Karpas-422 (cell line): ENCODE measurements at regions not wholly inside any gene's neighbourhood (a gene's known extent, or its start where the extent isn't known, plus 50 kb on each side); places are given as distances from the start of the nearest gene placed in this dataset.

Experiments
- DNase-seq: peaks from one replicate; pipeline ENCODE4 v3.0.0-alpha.2; 2015
- H2AFZ ChIP-seq: fragments of 200-600 bp; sonication (generic); 2 replicates; pipeline ENCODE4 v1.6.1; 2014; ENCODE audit warnings: antibody characterized with exemption, low read length, mixed read lengths
- H3K27ac ChIP-seq: fragments of 200-600 bp; sonication (generic); 2 replicates; pipeline ENCODE4 v1.5.1; 2014; ENCODE audit warnings: mild to moderate bottlenecking, low read length, moderate library complexity
- H3K27me3 ChIP-seq: fragments of 200-600 bp; sonication (generic); 2 replicates; pipeline ENCODE4 v1.6.1; 2014; ENCODE audit warnings: low read length, mixed read lengths
- H3K36me3 ChIP-seq: fragments of 200-600 bp; sonication (generic); 2 replicates; pipeline ENCODE4 v1.6.1; 2014; ENCODE audit warnings: low read length, mixed read lengths; ENCODE audit not compliant: insufficient read depth
- H3K4me1 ChIP-seq: fragments of 200-600 bp; sonication (generic); 2 replicates; pipeline ENCODE4 v1.6.1; 2014; ENCODE audit warnings: mild to moderate bottlenecking, low read length, mixed read lengths
- H3K4me2 ChIP-seq: fragments of 200-600 bp; sonication (generic); 2 replicates; pipeline ENCODE4 v1.6.1; 2014; ENCODE audit warnings: low read length, low read depth, mild to moderate bottlenecking; ENCODE audit not compliant: poor library complexity, severe bottlenecking
- H3K4me3 ChIP-seq: fragments of 200-600 bp; sonication (generic); 2 replicates; pipeline ENCODE4 v1.5.1; 2014; ENCODE audit warnings: mild to moderate bottlenecking, antibody characterized with exemption, low read length, mixed read lengths
- H3K79me2 ChIP-seq: fragments of 200-600 bp; sonication (generic); 2 replicates; pipeline ENCODE4 v1.6.1; 2014; ENCODE audit warnings: mild to moderate bottlenecking, low read length, mixed read lengths
- H3K9ac ChIP-seq: fragments of 200-600 bp; sonication (generic); 2 replicates; pipeline ENCODE4 v1.6.0; 2014; ENCODE audit warnings: low read length
- H3K9me2 ChIP-seq: fragments of 200-600 bp; sonication (generic), shearing (Covaris generic); replicated peaks from 2 replicates; pipeline ENCODE4 v1.6.0; 2014; ENCODE audit warnings: mild to moderate bottlenecking, low read length, moderate library complexity; ENCODE audit not compliant: insufficient read depth
- H3K9me3 ChIP-seq: fragments of 300-700, 200-600 bp; sonication (generic); 2 replicates; pipeline ENCODE4 v1.6.1; 2014; ENCODE audit warnings: low read length, mixed read lengths
- H4K20me1 ChIP-seq: fragments of 200-600 bp; sonication (generic); 2 replicates; pipeline ENCODE4 v1.6.1; 2014; ENCODE audit warnings: mild to moderate bottlenecking, antibody characterized with exemption, low read length, low read depth; ENCODE audit not compliant: insufficient read depth

DNA sequence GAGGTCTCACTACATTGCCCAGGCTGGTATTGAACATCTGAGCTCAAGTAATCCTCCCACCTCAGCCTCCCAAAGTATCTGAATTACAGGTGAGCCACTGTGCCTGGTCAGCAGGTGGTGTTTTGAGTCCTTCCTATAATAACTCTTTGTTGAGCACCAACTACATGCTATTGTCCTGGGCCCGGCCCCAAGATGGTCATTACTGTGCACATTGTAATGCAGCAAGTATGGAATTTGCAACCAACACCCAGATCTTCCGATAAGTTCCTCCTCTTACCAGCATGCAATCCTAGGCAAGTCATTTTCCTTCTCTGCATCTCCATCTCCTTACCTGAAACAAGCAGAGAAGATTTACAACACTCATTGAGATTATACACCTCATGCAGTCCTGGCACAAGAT, 510.3 kb upstream of the KLF4 start:
- no peak overlapping the region for H3K4me2 ChIP-seq
- no peaks in the 10 kb centered on the region for H4K20me1 ChIP-seq
- H3K9me3 ChIP-seq, result no peaks in the 10 kb centered on the region
- no peak overlapping the region for H3K9ac ChIP-seq
- no peak overlapping the region for H3K4me3 ChIP-seq
- H3K27ac ChIP-seq, result no peak overlapping the region
- DNase-seq, result no peak
- no peaks in the 10 kb centered on the region for H3K36me3 ChIP-seq
- no peaks in the 10 kb centered on the region for H3K27me3 ChIP-seq
- no peaks in the 10 kb centered on the region for H3K9me2 ChIP-seq
- H2AFZ ChIP-seq, result no peak overlapping the region
- H3K79me2 ChIP-seq, result no peaks in the 10 kb centered on the region
- H3K4me1 ChIP-seq, result no peaks in the 10 kb centered on the region

DNA sequence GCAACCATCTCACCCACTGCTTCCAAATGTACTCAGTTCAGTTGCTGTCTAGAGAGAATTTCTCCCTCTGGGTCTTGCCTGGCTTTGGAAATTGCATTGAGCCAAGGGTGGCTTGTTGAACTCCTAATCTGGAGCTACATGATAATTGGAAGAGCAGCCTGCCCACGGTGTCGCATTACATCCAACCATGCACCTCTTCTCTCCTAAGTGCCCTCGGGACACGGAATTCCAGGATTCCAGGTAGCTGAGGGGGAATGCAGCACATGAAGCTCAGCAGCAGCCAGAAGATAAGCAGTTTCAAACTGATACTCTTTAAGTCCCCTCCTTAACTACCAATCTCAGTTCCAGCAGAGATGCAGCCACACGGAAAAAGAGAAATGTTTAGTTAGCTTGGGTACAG, 509.4 kb upstream of the KLF4 start:
- Histone ChIP-seq H3K79me2 (no peaks in the 10 kb centered on the region), H3K27me3 (no peaks in the 10 kb centered on the region), H4K20me1 (no peaks in the 10 kb centered on the region), H3K9ac (no peak overlapping the region), H3K4me3 (no peak overlapping the region), H3K4me1 (no peaks in the 10 kb centered on the region), H3K9me2 (no peaks in the 10 kb centered on the region), H3K4me2 (no peak overlapping the region), H3K27ac (no peak overlapping the region), H2AFZ (no peak overlapping the region), H3K36me3 (no peaks in the 10 kb centered on the region), H3K9me3 (no peaks in the 10 kb centered on the region)
- no peak for DNase-seq

DNA sequence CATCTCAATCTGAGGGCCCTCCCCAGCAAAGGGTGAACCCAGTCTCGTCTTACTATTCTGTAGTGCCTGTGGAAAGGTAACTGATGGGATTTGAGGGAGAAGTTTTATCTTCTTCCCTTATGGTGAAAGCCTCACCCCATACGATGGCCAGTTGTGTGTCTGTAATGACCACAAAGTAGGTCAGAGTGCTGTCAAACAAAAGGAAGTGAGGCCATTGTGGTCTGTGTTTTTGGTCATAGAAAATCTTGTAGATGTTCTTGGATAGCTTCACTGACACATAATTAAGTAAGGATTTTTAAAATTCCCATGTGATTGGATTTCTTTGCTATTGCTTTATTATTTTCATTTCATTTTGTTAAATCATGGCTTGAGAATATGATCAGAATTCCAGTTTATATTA, 505.1 kb upstream of the KLF4 start:
- no peak overlapping the region for H2AFZ ChIP-seq
- H3K36me3 ChIP-seq, result no peaks in the 10 kb centered on the region
- no peaks in the 10 kb centered on the region for H3K27me3 ChIP-seq
- no peaks in the 10 kb centered on the region for H3K9me3 ChIP-seq
- DNase-seq, result no peak
- no peak overlapping the region for H3K4me3 ChIP-seq
- no peak overlapping the region for H3K27ac ChIP-seq
- no peaks in the 10 kb centered on the region for H4K20me1 ChIP-seq
- H3K4me2 ChIP-seq, result no peak overlapping the region
- no peaks in the 10 kb centered on the region for H3K4me1 ChIP-seq
- no peaks in the 10 kb centered on the region for H3K9me2 ChIP-seq
- no peaks in the 10 kb centered on the region for H3K79me2 ChIP-seq
- no peak overlapping the region for H3K9ac ChIP-seq

DNA sequence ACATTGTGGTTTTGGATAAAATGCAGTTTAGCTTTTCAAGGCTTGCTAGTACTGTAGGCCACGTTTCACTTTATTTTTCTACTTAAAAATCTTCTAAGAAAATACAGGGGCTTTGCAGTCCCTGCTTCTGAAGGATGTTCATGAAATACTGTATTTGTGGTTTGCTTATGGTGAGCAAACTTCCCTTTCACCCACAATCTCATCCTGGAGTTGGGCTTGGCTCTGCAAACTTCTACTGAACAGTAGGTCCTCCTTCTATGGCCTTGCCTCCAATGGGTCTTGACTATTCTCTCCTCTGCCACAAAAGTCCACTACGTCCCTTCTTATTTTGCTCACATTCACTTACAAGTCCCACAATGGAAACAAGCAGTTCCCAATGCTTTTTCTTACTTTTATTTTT, 502.7 kb upstream of the KLF4 start:
- H3K4me1 ChIP-seq, result no peaks in the 10 kb centered on the region
- H3K27me3 ChIP-seq, result no peaks in the 10 kb centered on the region; the same call in 1 of the 2 replicates
- no peaks in the 10 kb centered on the region for H3K9me3 ChIP-seq
- H3K79me2 ChIP-seq, result no peaks in the 10 kb centered on the region
- H4K20me1 ChIP-seq, result no peaks in the 10 kb centered on the region
- no peak overlapping the region for H3K4me2 ChIP-seq
- H3K36me3 ChIP-seq, result no peaks in the 10 kb centered on the region
- no peak overlapping the region for H3K4me3 ChIP-seq
- H2AFZ ChIP-seq, result no peak overlapping the region
- DNase-seq, result no peak
- no peak overlapping the region for H3K27ac ChIP-seq
- H3K9me2 ChIP-seq, result no peaks in the 10 kb centered on the region
- H3K9ac ChIP-seq, result no peak overlapping the region

DNA sequence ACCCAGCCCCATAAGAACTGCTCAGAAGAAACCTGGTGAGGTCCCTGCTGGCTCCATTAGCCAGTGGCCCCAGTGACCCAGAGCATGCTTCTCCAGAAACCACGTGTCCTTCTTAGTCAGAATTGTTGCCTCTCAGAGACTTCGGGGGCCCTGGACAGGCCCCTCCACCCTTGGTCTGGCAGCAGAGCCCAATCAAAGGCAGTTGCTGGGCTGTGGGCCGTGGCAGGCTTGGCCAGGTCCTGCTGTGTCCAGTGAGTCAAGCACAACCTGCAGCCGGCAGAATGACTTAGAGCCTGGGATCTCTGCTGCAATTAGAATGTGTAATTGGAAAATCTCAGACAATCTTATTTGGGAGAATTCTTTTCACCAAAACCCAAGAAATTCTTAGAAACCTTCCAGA, 502.0 kb upstream of the KLF4 start:
- H3K4me1 ChIP-seq, result no peaks in the 10 kb centered on the region
- no peak overlapping the region for H3K4me3 ChIP-seq
- no peak overlapping the region for H3K9ac ChIP-seq
- H3K4me2 ChIP-seq, result no peak overlapping the region
- no peaks in the 10 kb centered on the region for H3K79me2 ChIP-seq
- DNase-seq, result no peak
- no peaks in the 10 kb centered on the region for H3K9me2 ChIP-seq
- no peak overlapping the region for H3K27ac ChIP-seq
- no peaks in the 10 kb centered on the region for H3K36me3 ChIP-seq
- no peaks in the 10 kb centered on the region for H3K9me3 ChIP-seq
- no peaks in the 10 kb centered on the region; the same call in 1 of the 2 replicates for H3K27me3 ChIP-seq
- no peak overlapping the region for H2AFZ ChIP-seq
- no peaks in the 10 kb centered on the region for H4K20me1 ChIP-seq

DNA sequence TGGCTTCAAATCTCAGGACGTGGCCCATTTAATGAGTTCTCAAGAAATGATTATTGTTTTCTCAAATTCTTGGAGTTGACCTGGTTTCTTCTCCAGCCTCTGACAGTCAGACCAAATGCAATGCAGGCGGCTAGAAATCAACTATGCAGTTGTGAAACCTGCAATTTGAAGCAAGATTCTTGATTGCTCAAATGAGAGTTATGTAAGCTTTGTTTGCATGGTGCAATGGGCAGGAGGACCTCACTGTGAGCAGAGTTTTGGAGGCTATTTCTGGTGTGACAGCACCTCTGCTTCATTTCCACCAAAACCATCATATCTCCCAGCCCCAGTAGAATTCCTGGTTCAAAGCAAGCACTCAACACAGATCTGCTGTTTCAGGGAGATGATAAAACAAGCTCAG, 500.0 kb upstream of the KLF4 start:
- H3K36me3 ChIP-seq, result no peaks in the 10 kb centered on the region
- H3K9me3 ChIP-seq, result no peaks in the 10 kb centered on the region
- H3K79me2 ChIP-seq, result no peaks in the 10 kb centered on the region
- no peaks in the 10 kb centered on the region for H3K4me1 ChIP-seq
- DNase-seq, result no peak
- no peak overlapping the region for H3K4me3 ChIP-seq
- no peak overlapping the region for H3K4me2 ChIP-seq
- H3K27ac ChIP-seq, result no peak overlapping the region
- no peak overlapping the region for H3K9ac ChIP-seq
- H2AFZ ChIP-seq, result no peak overlapping the region
- H4K20me1 ChIP-seq, result no peaks in the 10 kb centered on the region
- no peaks in the 10 kb centered on the region for H3K9me2 ChIP-seq
- no peaks in the 10 kb centered on the region; the same call in 1 of the 2 replicates for H3K27me3 ChIP-seq

DNA sequence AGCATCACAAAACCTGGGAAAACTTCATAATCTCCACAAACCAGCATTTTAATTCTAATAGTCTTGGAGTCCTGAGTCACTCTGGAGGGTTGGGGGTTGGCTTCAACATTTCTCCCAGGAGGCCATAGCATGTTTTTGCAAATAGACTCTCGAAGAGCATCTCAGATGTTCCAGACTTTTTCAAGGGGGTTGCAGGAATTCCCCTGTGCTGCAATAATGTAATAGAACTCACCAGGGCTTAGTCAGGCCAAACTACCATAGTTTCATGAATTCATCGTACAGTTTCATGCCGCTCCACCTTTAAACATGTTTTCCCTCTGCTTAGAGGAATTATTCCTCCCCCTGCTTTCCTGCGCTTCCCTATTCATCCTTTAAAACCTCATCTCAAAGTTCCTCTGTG, 499.5 kb upstream of the KLF4 start:
- no peaks in the 10 kb centered on the region for H4K20me1 ChIP-seq
- H3K27me3 ChIP-seq, result no peaks in the 10 kb centered on the region; the same call in 1 of the 2 replicates

DNA sequence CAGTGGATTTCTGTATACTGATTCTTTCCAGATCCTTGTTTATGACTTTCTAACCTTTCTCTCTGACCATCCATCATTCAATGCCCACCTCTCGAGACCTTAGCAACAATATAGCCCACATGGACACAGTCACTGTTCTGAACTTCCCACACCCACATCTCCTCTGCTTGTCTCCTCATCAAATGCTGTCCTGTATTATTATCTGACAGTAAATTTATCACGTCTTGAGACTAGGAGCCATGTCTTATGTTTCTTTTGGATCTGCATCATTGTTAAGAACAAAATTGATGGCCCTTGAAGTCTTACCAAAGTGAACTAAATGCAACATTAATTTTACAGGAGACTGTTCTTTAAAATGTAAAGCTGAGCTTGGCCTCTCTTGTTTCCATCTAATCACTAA, 495.4 kb upstream of the KLF4 start:
- no peaks in the 10 kb centered on the region for H3K79me2 ChIP-seq
- H3K27ac ChIP-seq, result no peak overlapping the region
- no peak overlapping the region for H3K4me2 ChIP-seq
- no peaks in the 10 kb centered on the region for H3K4me1 ChIP-seq
- H3K9me2 ChIP-seq, result no peaks in the 10 kb centered on the region
- no peak overlapping the region for H2AFZ ChIP-seq
- H3K36me3 ChIP-seq, result no peaks in the 10 kb centered on the region
- DNase-seq, result no peak
- no peaks in the 10 kb centered on the region for H3K9me3 ChIP-seq
- H3K27me3 ChIP-seq, result no peaks in the 10 kb centered on the region; the same call in 1 of the 2 replicates
- no peaks in the 10 kb centered on the region for H4K20me1 ChIP-seq
- H3K9ac ChIP-seq, result no peak overlapping the region
- H3K4me3 ChIP-seq, result no peak overlapping the region

More for the DNA sequence above, 499.5 kb upstream of the KLF4 start:
- Histone ChIP-seq H3K4me1 (no peaks in the 10 kb centered on the region), H3K79me2 (no peaks in the 10 kb centered on the region), H3K4me2 (no peak overlapping the region), H2AFZ (no peak overlapping the region), H3K36me3 (no peaks in the 10 kb centered on the region), H3K9me2 (no peaks in the 10 kb centered on the region), H3K9me3 (no peaks in the 10 kb centered on the region), H3K9ac (no peak overlapping the region), H3K4me3 (no peak overlapping the region), H3K27ac (no peak overlapping the region)
- DNase-seq, result no peak

DNA sequence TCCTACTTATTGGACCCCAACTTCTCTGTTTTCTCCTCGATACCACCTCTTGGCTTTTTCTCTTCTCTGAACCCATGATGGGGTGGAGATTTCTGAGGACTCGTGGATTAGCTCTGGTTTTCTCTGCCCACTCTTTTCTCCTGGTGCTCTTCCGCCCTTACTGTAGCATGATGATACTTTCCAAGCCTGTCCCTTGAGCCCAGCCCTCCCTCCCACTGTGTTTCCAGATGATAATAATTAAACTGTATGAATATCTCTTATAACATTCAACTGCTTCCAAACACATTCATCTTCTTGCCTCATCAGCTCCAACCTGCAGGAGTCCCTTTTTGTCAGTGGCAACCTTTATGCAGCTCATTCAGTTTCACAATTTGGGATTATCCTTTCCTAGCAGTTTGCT, 494.2 kb upstream of the KLF4 start:
- DNase-seq, result no peak
- Histone ChIP-seq H4K20me1 (no peaks in the 10 kb centered on the region), H3K36me3 (no peaks in the 10 kb centered on the region)

More for the DNA sequence above, 494.2 kb upstream of the KLF4 start:
- H2AFZ ChIP-seq, result no peak overlapping the region
- no peak overlapping the region for H3K4me3 ChIP-seq
- no peaks in the 10 kb centered on the region for H3K9me3 ChIP-seq
- no peaks in the 10 kb centered on the region; the same call in 1 of the 2 replicates for H3K27me3 ChIP-seq
- no peaks in the 10 kb centered on the region for H3K9me2 ChIP-seq
- no peak overlapping the region for H3K9ac ChIP-seq
- H3K4me1 ChIP-seq, result no peaks in the 10 kb centered on the region
- no peak overlapping the region for H3K27ac ChIP-seq
- H3K79me2 ChIP-seq, result no peaks in the 10 kb centered on the region
- no peak overlapping the region for H3K4me2 ChIP-seq
